Fibroblast of mammary gland (primary cell): ENCODE measurements at regions not wholly inside any gene's neighbourhood (a gene's known extent, or its start where the extent isn't known, plus 50 kb on each side); places are given as distances from the start of the nearest gene placed in this dataset.
A peak's percentile ranks its signal among the peaks of the same experiment; 100 is the strongest.

Source experiments
- DNase-seq: peaks from one replicate; pipeline ENCODE4 v3.0.0-alpha.2; 2010; ENCODE audit warnings: low read depth
- H3K4me3 ChIP-seq: 2 replicates; pipeline ENCODE4 v1.5.1; 2011; ENCODE audit warnings: low read depth, mild to moderate bottlenecking, low read length, moderate library complexity; ENCODE audit not compliant: control insufficient read depth
- TF ChIP-seq, protein P1 (sequence below): conservative IDR thresholded peaks from 2 replicates; pipeline ENCODE4 v1.5.1; 2011; ENCODE audit warnings: low read depth, low read length, inconsistent platforms; ENCODE audit not compliant: control insufficient read depth, insufficient read depth

DNA sequence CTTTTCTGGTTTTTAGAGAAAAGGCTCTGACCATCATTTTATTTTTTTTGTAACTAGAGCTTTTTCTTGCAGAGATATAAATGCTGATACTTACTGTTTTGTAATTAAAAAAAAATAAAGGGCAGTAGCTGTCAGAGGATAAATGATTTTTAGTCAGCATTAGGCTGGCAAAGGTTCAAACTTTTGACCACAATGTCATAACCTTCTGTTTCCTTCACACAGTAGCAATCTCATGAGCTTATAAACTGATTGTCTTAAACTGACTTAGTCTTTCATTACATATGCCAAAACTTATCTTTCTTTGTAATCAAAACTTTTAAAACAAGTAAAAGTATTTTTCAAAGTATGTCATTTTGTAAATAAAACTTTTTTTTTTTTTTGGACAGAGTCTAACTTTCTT is 841.9 kb downstream of the OTOL1 start:
- TF ChIP-seq, protein P1, sequence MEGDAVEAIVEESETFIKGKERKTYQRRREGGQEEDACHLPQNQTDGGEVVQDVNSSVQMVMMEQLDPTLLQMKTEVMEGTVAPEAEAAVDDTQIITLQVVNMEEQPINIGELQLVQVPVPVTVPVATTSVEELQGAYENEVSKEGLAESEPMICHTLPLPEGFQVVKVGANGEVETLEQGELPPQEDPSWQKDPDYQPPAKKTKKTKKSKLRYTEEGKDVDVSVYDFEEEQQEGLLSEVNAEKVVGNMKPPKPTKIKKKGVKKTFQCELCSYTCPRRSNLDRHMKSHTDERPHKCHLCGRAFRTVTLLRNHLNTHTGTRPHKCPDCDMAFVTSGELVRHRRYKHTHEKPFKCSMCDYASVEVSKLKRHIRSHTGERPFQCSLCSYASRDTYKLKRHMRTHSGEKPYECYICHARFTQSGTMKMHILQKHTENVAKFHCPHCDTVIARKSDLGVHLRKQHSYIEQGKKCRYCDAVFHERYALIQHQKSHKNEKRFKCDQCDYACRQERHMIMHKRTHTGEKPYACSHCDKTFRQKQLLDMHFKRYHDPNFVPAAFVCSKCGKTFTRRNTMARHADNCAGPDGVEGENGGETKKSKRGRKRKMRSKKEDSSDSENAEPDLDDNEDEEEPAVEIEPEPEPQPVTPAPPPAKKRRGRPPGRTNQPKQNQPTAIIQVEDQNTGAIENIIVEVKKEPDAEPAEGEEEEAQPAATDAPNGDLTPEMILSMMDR = no peak
- no peak overlapping the region for H3K4me3 ChIP-seq
- peak; percentile 67 for DNase-seq

DNA sequence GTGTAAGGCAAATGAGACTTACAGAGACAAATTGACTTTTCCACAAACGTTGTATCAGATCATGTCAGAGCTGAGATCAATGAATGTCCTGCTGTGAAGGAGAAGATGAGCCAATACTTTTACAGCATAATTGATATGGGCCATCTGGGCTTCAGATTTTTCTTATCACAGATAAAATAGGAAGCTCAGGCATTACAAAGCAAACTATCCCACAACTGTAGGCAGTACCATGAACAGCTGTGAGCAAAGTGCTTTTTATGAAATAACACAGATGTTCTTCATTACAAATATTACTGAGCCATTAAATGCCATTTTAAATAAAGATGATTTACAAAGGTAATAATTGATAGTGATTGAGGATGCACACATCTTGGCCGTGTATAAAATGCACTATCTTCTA is 852.3 kb downstream of the OTOL1 start:
- TF ChIP-seq, protein P1 = no peak
- no peak for DNase-seq
- no peak overlapping the region for H3K4me3 ChIP-seq

DNA sequence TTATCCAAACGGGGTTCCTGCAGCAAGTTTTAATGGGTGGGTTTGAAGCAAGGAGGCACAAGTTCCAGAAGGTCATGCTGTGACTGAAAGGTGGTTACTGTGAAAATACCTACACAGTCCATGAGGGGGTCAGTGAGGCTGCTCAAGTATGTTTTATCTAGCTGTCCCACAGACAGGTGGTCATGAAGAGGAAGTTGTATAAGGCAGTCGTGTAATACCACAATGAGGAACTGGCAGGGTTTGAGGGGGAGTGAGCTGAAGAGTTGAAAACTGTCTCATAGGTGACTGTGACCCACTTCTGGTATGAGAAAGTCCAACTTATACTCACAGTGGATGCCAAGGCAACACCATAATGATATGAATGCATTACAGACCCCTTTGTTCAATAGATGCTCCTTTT is 856.8 kb downstream of the OTOL1 start:
- H3K4me3 ChIP-seq = no peak overlapping the region
- TF ChIP-seq, protein P1 = no peak
- no peak for DNase-seq

DNA sequence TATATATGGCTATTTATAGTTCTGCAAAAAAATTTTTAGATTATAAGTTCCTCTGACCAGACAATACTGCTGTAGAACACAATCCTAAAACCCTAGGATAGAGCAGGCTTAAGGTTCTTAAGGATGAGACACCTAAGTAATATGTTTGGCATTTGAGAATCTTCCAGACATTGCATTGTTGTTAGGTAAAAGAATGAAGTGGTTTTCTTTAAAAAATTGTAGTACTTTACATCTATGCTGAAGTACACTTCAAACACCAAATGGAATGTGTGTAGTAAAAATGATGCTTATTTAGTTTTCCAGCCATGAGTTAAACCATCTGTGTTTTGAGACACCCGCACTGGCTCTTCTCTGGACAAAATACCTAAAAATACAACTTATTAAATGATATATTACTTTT is 857.7 kb downstream of the OTOL1 start:
- TF ChIP-seq, protein P1 = no peak
- DNase-seq = no peak

DNA sequence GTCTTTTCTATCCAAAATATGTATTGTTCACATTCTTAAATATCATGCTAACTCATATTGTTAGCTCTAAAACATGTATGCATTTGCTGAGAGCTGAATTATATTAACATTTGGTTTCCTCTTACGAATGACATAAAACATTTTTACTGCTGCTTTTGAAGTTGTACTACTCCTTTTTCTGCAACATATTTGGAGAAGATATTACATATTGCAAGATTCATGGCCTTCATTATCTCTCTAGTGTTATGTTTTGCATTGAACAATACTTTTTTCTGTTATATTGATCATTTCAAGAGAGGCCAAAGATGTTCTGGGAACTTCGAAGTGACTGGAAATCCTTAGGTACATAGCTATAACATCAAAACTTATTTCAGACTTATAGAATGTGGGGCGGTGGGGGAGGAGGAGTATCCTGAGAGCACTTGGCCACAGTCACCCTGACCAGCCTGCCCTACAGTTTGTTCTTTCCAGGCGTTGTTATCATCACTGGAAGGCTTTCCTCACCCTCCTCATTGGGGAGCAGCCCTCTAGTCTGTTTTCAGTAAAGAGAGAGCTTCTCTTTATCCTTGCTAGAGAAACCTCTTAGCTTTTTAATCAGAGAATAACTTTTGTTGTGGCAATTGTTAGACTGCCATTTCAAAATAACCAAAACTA is 868.6 kb downstream of the OTOL1 start:
- TF ChIP-seq, protein P1 = no peak
- H3K4me3 ChIP-seq = no peak overlapping the region
- no peak for DNase-seq

More for the DNA sequence above, 857.7 kb downstream of the OTOL1 start:
- no peak overlapping the region for H3K4me3 ChIP-seq

DNA sequence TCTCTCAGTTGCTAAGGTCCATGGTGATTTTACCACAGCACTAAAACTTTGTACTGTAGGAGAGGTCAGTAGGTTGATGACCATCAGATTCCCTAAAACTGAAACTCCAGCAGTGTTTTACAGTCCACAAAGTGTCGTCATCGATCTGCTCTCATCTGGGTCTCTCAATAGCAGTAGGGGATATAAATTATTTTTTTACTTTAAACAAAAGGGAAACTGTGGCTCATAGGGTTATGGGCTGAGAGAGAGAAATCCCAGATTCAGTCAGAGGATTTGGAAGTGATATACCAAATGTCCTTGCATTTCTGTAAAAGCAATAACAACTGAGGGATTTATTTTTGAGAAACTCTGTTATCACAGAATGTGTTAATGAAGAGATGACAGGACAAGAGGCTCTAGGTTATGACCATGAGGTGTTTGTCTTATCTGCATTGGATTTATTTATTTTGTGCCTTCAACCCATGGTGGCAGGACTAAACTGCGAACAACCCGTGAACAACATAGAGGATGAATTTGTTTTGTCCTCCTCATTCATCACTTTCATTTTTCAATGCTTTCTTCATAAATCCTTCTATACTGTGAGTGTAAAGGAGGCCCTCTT is 869.7 kb downstream of the OTOL1 start:
- no peak overlapping the region for H3K4me3 ChIP-seq
- TF ChIP-seq, protein P1 = no peak
- no peak for DNase-seq
